ENCODE measurements at regions not wholly inside any gene's neighbourhood (a gene's known extent, or its start where the extent isn't known, plus 50 kb on each side); places are given as distances from the start of the nearest gene placed in this dataset.

DNA sequence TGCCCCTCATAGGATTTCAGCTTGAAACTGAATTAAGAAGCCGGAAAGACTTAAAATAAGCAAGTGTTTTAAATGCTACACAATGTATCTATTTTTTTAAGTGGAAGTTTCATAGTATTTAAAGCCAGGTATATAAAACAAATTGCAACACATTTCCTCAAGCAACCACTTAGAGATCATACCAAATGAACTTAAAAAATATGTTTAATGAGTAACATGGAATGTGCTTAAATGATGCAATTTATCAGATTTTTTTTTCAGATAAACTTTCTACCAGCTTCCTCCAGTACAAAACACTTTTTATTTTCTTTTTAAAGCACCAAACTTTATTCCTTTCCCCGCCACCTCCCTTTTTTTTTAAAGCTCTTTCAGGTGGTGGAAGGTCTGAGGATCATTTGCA is 534.3 kb downstream of the BMP2 start:
- H3K4me1 ChIP-seq (ENCODE audit: control insufficient read depth, insufficient read depth, low read length): no peaks in the 10 kb centered on the region
- DNase-seq: no peak
- no peaks in the 10 kb centered on the region for H3K27me3 ChIP-seq (ENCODE audit: control insufficient read depth, insufficient read depth, low read length)
- no peak overlapping the region for H3K4me3 ChIP-seq (ENCODE audit: low read length)
- no peaks in the 10 kb centered on the region for H3K9me3 ChIP-seq (replicated peaks; ENCODE audit: control insufficient read depth, low read depth, low read length)
- no CpG with 5 or more reads among the region's 2 CpGs for WGBS (ENCODE audit: insufficient coverage)
- H3K27ac ChIP-seq (ENCODE audit: low read length): no peak overlapping the region
- H3K36me3 ChIP-seq (ENCODE audit: control insufficient read depth, insufficient read depth, low read length): no peaks in the 10 kb centered on the region

DNA sequence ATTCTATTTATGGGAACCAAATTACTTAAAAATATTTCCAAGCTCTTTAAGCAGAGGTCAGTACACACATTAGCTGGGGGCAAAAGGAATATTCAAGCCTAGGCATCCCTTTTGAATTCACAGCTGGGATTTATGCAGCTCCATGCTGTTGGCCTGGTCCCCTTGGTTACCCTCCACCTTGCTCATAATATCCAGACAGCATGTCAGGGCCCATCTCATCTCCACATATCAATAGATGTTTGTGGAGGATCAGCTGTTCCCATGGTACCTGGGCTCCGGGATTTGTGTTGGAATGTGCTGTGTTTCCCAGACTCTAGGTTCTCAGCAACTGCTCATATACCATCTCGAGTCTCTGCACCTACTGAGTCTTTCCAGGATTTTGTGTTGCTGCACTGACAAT is 534.8 kb downstream of the BMP2 start:
- Histone ChIP-seq H3K27ac (ENCODE audit: low read length) (no peak overlapping the region), H3K27me3 (ENCODE audit: control insufficient read depth, insufficient read depth, low read length) (no peaks in the 10 kb centered on the region), H3K9me3 (replicated peaks; ENCODE audit: control insufficient read depth, low read depth, low read length) (no peaks in the 10 kb centered on the region), H3K4me3 (ENCODE audit: low read length) (no peak overlapping the region), H3K4me1 (ENCODE audit: control insufficient read depth, insufficient read depth, low read length) (no peaks in the 10 kb centered on the region), H3K36me3 (ENCODE audit: control insufficient read depth, insufficient read depth, low read length) (no peaks in the 10 kb centered on the region)
- WGBS (ENCODE audit: insufficient coverage): 33% methylated on average over 1 of the region's 2 CpGs
- no peak for DNase-seq

GRCh38 chr20:7305976-7306375 is 538.5 kb downstream of the BMP2 start:
- Histone ChIP-seq H3K36me3 (ENCODE audit: control insufficient read depth, insufficient read depth, low read length) (no peaks in the 10 kb centered on the region), H3K4me3 (ENCODE audit: low read length) (no peak overlapping the region), H3K4me1 (ENCODE audit: control insufficient read depth, insufficient read depth, low read length) (no peaks in the 10 kb centered on the region), H3K27ac (ENCODE audit: low read length) (no peak overlapping the region), H3K9me3 (replicated peaks; ENCODE audit: control insufficient read depth, low read depth, low read length) (no peaks in the 10 kb centered on the region), H3K27me3 (ENCODE audit: control insufficient read depth, insufficient read depth, low read length) (no peaks in the 10 kb centered on the region)
- WGBS (ENCODE audit: insufficient coverage): 17% methylated on average over 4 of the region's 4 CpGs
- DNase-seq: peak; percentile 20

- no peaks in the 10 kb centered on the region for H3K9me3 ChIP-seq (replicated peaks; ENCODE audit: control insufficient read depth, low read depth, low read length)
- no CpG with 5 or more reads among the region's 3 CpGs for WGBS (ENCODE audit: insufficient coverage)
Measured at GRCh38 chr20:7308163-7308562, 540.7 kb downstream of the BMP2 start.

DNA sequence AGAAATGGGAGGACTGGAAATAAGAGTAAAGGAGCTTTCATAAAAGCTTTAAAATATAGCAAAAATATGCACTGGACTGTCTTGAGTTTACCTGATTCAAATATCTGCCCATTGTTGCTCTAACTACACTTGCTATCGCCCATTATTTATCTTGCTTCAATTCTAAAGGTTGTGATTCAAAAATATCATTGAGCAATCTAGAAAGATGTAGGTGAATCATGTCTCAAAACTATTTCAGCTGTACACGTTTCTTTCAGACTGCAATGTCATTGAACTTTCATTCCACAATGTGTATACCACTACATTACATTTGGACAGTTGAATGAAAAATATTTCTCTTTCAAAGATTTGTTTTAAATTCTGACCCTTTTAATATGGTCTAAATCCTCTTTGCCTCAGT is 545.6 kb downstream of the BMP2 start:
- Histone ChIP-seq H3K4me1 (ENCODE audit: control insufficient read depth, insufficient read depth, low read length) (no peaks in the 10 kb centered on the region), H3K27ac (ENCODE audit: low read length) (no peak overlapping the region), H3K4me3 (ENCODE audit: low read length) (no peak overlapping the region), H3K27me3 (ENCODE audit: control insufficient read depth, insufficient read depth, low read length) (no peaks in the 10 kb centered on the region), H3K9me3 (replicated peaks; ENCODE audit: control insufficient read depth, low read depth, low read length) (no peaks in the 10 kb centered on the region), H3K36me3 (ENCODE audit: control insufficient read depth, insufficient read depth, low read length) (no peaks in the 10 kb centered on the region)
- no CpG with 5 or more reads among the region's 2 CpGs for WGBS (ENCODE audit: insufficient coverage)
- no peak for DNase-seq

More at GRCh38 chr20:7308163-7308562, 540.7 kb downstream of the BMP2 start:
- Histone ChIP-seq H3K4me3 (ENCODE audit: low read length) (no peak overlapping the region), H3K27ac (ENCODE audit: low read length) (no peak overlapping the region), H3K4me1 (ENCODE audit: control insufficient read depth, insufficient read depth, low read length) (no peaks in the 10 kb centered on the region), H3K36me3 (ENCODE audit: control insufficient read depth, insufficient read depth, low read length) (no peaks in the 10 kb centered on the region), H3K27me3 (ENCODE audit: control insufficient read depth, insufficient read depth, low read length) (no peaks in the 10 kb centered on the region)
- no peak for DNase-seq

DNA sequence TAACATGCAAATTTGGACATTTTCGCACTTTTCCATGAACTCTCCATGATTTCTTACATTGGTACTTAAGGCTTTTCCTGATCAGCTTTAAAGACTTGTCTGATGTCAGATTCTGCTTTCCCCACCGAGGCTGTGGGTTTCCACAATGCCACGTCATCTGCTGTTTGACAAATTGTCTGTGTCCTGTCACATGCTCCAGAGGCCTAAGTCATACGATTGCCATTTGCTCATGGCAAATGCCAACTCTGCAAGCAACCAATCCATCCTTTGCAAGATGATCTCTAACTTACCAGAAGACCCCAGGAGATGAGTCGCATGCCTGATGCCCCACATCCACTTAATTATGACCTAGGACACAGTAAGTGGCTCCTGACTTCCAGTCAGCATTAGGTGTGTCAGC is 556.5 kb downstream of the BMP2 start:
- Histone ChIP-seq H3K4me1 (ENCODE audit: control insufficient read depth, insufficient read depth, low read length) (no peaks in the 10 kb centered on the region), H3K9me3 (replicated peaks; ENCODE audit: control insufficient read depth, low read depth, low read length) (no peaks in the 10 kb centered on the region), H3K27ac (ENCODE audit: low read length) (no peak overlapping the region), H3K27me3 (ENCODE audit: control insufficient read depth, insufficient read depth, low read length) (no peaks in the 10 kb centered on the region), H3K4me3 (ENCODE audit: low read length) (no peak overlapping the region), H3K36me3 (ENCODE audit: control insufficient read depth, insufficient read depth, low read length) (no peaks in the 10 kb centered on the region)
- no peak for DNase-seq
- 80% methylated on average over 5 of the region's 5 CpGs for WGBS (ENCODE audit: insufficient coverage)

GRCh38 chr20:7327810-7328209 is 560.3 kb downstream of the BMP2 start:
- H3K4me3 ChIP-seq (ENCODE audit: low read length): no peak overlapping the region
- no peaks in the 10 kb centered on the region for H3K9me3 ChIP-seq (replicated peaks; ENCODE audit: control insufficient read depth, low read depth, low read length)
- DNase-seq: no peak
- H3K27ac ChIP-seq (ENCODE audit: low read length): no peak overlapping the region
- no peaks in the 10 kb centered on the region for H3K36me3 ChIP-seq (ENCODE audit: control insufficient read depth, insufficient read depth, low read length)
- H3K27me3 ChIP-seq (ENCODE audit: control insufficient read depth, insufficient read depth, low read length): no peaks in the 10 kb centered on the region
- H3K4me1 ChIP-seq (ENCODE audit: control insufficient read depth, insufficient read depth, low read length): no peaks in the 10 kb centered on the region

DNA sequence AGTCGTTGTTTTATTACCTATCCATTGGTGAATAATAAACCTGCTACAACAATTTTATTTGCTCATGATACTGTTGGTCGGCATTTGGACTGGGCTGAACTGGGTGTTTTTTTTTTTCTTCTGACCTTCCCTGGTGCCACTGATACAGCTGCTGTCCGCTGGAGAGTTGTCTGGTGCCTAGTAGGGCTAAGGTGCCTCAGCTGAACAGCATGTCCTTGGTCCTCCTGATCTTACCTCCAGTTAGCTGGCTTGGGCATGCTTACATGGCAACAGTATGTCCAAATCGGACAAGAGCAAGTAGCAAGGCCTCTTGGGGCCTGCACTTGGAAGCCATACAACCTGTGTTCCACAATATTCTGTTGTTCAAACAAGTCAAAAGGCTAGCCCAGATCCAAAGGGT is 563.4 kb downstream of the BMP2 start:
- Histone ChIP-seq H3K36me3 (ENCODE audit: control insufficient read depth, insufficient read depth, low read length) (no peaks in the 10 kb centered on the region), H3K4me1 (ENCODE audit: control insufficient read depth, insufficient read depth, low read length) (no peaks in the 10 kb centered on the region), H3K4me3 (ENCODE audit: low read length) (no peak overlapping the region), H3K9me3 (replicated peaks; ENCODE audit: control insufficient read depth, low read depth, low read length) (no peaks in the 10 kb centered on the region), H3K27ac (ENCODE audit: low read length) (no peak overlapping the region), H3K27me3 (ENCODE audit: control insufficient read depth, insufficient read depth, low read length) (no peaks in the 10 kb centered on the region)
- no CpG with 5 or more reads among the region's 4 CpGs for WGBS (ENCODE audit: insufficient coverage)
- no peak for DNase-seq

DNA sequence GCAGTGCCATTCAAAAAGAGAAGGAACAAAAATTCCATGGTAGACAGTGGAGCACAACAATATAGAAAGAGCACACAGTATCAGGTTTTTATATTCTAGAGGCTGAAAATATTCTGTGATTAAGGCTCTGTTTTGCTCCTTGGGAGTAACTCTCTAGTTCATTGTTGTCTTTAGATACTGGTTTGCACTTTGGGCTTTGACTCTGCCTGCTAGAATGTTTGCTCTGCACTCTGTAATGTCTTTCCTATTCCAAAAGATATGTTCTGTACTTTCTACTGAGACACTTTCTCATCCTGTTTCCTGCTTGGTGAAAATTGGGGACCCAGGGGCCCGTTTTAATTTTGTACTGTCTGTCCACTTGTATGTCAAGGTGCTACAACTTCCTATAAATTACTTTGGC is 564.7 kb downstream of the BMP2 start:
- Histone ChIP-seq H3K4me1 (ENCODE audit: control insufficient read depth, insufficient read depth, low read length) (no peaks in the 10 kb centered on the region), H3K36me3 (ENCODE audit: control insufficient read depth, insufficient read depth, low read length) (no peaks in the 10 kb centered on the region), H3K27me3 (ENCODE audit: control insufficient read depth, insufficient read depth, low read length) (no peaks in the 10 kb centered on the region), H3K9me3 (replicated peaks; ENCODE audit: control insufficient read depth, low read depth, low read length) (no peaks in the 10 kb centered on the region), H3K27ac (ENCODE audit: low read length) (no peak overlapping the region), H3K4me3 (ENCODE audit: low read length) (no peak overlapping the region)
- no peak for DNase-seq
- 71% methylated on average over 1 of the region's 1 CpG for WGBS (ENCODE audit: insufficient coverage)

GRCh38 chr20:7333841-7334240 is 566.4 kb downstream of the BMP2 start:
- Histone ChIP-seq H3K36me3 (ENCODE audit: control insufficient read depth, insufficient read depth, low read length) (no peaks in the 10 kb centered on the region), H3K4me3 (ENCODE audit: low read length) (no peak overlapping the region), H3K27me3 (ENCODE audit: control insufficient read depth, insufficient read depth, low read length) (no peaks in the 10 kb centered on the region), H3K9me3 (replicated peaks; ENCODE audit: control insufficient read depth, low read depth, low read length) (no peaks in the 10 kb centered on the region), H3K27ac (ENCODE audit: low read length) (no peak overlapping the region), H3K4me1 (ENCODE audit: control insufficient read depth, insufficient read depth, low read length) (no peaks in the 10 kb centered on the region)
- no peak for DNase-seq
- no CpG with 5 or more reads among the region's 3 CpGs for WGBS (ENCODE audit: insufficient coverage)

DNA sequence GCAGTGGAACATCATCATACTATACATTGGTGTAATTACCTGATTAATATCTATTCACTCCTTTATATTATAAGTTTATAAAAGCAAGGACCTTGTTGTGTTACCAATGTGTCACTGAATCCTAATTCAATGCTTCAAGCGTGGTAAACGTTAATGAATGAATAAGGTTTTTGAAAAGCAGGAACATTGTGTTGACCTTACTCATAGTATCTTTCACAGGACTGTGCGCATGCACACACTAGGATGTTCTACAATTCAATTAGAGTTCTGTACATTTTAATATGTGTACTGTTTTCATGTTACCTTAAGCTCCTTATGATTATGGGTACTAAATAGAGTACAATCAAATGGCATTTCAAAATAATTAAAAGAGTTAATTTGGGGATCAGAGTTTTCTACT is 578.5 kb downstream of the BMP2 start:
- no peaks in the 10 kb centered on the region for H3K27me3 ChIP-seq (ENCODE audit: control insufficient read depth, insufficient read depth, low read length)
- WGBS (ENCODE audit: insufficient coverage): no CpG with 5 or more reads among the region's 3 CpGs
- H3K36me3 ChIP-seq (ENCODE audit: control insufficient read depth, insufficient read depth, low read length): no peaks in the 10 kb centered on the region
- H3K9me3 ChIP-seq (replicated peaks; ENCODE audit: control insufficient read depth, low read depth, low read length): no peaks in the 10 kb centered on the region
- DNase-seq: no peak
- no peak overlapping the region for H3K27ac ChIP-seq (ENCODE audit: low read length)
- no peak overlapping the region for H3K4me3 ChIP-seq (ENCODE audit: low read length)
- H3K4me1 ChIP-seq (ENCODE audit: control insufficient read depth, insufficient read depth, low read length): no peaks in the 10 kb centered on the region
